ENCODE measurements at regions not wholly inside any gene's neighbourhood (a gene's known extent, or its start where the extent isn't known, plus 50 kb on each side); places are given as distances from the start of the nearest gene placed in this dataset.

DNA sequence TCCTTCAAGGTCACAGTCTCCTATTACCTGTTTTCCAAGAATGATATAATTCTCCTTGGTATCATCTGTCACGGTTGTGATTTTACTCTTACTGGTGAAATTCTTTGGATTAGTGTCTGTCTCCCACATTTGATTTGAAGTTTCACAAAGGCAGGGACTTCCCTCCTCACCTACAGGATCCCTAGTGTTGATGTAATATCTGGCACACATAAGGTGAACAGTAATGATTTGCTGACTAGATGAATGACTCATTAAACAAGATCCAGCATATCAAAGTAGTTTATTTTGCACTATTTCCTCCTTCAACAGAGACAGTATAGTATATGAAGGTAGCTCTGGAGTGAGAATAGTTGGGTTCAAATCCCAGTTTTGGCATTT is 135.3 kb upstream of the IL1RAPL2 start:
- Histone ChIP-seq H3K9me3 (ENCODE audit: insufficient read depth, low read length, severe bottlenecking) (no peaks in the 10 kb centered on the region), H3K27ac (ENCODE audit: low read length) (no peak overlapping the region), H3K4me1 (ENCODE audit: insufficient read depth, low read length) (no peaks in the 10 kb centered on the region), H3K4me2 (ENCODE audit: insufficient read depth, low read length) (no peak overlapping the region), H3K27me3 (ENCODE audit: insufficient read depth, low read length, poor library complexity) (no peaks in the 10 kb centered on the region), H3K36me3 (ENCODE audit: insufficient read depth, low read length) (no peaks in the 10 kb centered on the region), H2AFZ (ENCODE audit: low read depth, low read length) (no peak overlapping the region), H3K4me3 (ENCODE audit: low read depth in 1 of 2, low read length in 2 of 2) (no peak overlapping the region), H4K20me1 (ENCODE audit: insufficient read depth, low read length) (no peaks in the 10 kb centered on the region), H3K9ac (ENCODE audit: low read depth, low read length) (no peak overlapping the region), H3K79me2 (ENCODE audit: insufficient read depth, low read length) (no peaks in the 10 kb centered on the region)
- ATAC-seq (ENCODE audit: insufficient read depth, low read depth) (no peak), DNase-seq (no peak)
- TF ChIP-seq, protein P1, sequence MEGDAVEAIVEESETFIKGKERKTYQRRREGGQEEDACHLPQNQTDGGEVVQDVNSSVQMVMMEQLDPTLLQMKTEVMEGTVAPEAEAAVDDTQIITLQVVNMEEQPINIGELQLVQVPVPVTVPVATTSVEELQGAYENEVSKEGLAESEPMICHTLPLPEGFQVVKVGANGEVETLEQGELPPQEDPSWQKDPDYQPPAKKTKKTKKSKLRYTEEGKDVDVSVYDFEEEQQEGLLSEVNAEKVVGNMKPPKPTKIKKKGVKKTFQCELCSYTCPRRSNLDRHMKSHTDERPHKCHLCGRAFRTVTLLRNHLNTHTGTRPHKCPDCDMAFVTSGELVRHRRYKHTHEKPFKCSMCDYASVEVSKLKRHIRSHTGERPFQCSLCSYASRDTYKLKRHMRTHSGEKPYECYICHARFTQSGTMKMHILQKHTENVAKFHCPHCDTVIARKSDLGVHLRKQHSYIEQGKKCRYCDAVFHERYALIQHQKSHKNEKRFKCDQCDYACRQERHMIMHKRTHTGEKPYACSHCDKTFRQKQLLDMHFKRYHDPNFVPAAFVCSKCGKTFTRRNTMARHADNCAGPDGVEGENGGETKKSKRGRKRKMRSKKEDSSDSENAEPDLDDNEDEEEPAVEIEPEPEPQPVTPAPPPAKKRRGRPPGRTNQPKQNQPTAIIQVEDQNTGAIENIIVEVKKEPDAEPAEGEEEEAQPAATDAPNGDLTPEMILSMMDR (IDR thresholded peaks at IDR 0.05; ENCODE audit: borderline replicate concordance, extremely low read depth, low read length, poor library complexity, severe bottlenecking), result no peak
- TF ChIP-seq EZH2 (IDR thresholded peaks at IDR 0.05; ENCODE audit: borderline replicate concordance, low read depth, low read length, severe bottlenecking), result no peak

DNA sequence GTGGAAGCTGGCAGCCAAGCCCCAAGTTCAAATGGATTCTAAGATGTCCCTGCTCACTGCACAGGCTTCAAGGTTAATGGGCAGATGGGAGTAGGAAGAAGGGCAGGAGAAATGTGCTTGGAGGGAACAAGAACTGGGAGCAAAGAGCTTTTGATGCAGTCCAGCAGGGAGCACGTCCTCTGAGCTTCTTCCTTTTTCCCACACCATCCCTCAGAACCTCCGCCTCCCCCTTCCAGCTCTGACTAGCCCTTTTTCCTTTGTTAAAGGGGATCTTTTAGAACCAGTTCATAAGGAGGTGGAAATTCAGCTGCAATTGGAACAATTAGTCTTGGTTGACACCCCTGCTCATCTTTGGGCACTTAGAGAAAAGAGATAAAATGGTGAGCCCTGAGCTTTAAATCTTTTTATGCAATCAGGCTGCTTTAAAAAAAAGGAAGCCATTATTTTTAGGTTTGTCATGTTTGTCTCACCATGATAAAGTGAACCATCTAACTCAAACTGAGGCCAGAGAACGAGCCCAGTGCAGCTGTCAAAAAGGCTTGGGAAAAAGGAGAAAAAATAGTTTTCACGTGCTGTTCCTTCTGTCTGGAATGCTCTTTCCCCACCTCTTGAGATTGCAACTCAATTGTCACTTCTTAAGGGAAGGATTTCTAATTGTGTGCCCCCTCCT is 135.8 kb upstream of the IL1RAPL2 start:
- Histone ChIP-seq H3K9me3 (ENCODE audit: insufficient read depth, low read length, severe bottlenecking) (no peaks in the 10 kb centered on the region), H3K4me2 (ENCODE audit: insufficient read depth, low read length) (no peak overlapping the region), H3K36me3 (ENCODE audit: insufficient read depth, low read length) (no peaks in the 10 kb centered on the region), H3K4me1 (ENCODE audit: insufficient read depth, low read length) (no peaks in the 10 kb centered on the region), H3K27ac (ENCODE audit: low read length) (no peak overlapping the region), H2AFZ (ENCODE audit: low read depth, low read length) (no peak overlapping the region), H3K9ac (ENCODE audit: low read depth, low read length) (no peak overlapping the region), H3K79me2 (ENCODE audit: insufficient read depth, low read length) (no peaks in the 10 kb centered on the region), H3K27me3 (ENCODE audit: insufficient read depth, low read length, poor library complexity) (no peaks in the 10 kb centered on the region), H4K20me1 (ENCODE audit: insufficient read depth, low read length) (no peaks in the 10 kb centered on the region), H3K4me3 (ENCODE audit: low read depth in 1 of 2, low read length in 2 of 2) (no peak overlapping the region)
- ATAC-seq (ENCODE audit: insufficient read depth, low read depth), result no peak
- no peak for DNase-seq
- TF ChIP-seq EZH2 (IDR thresholded peaks at IDR 0.05; ENCODE audit: borderline replicate concordance, low read depth, low read length, severe bottlenecking), result no peak
- TF ChIP-seq, protein P1 (IDR thresholded peaks at IDR 0.05; ENCODE audit: borderline replicate concordance, extremely low read depth, low read length, poor library complexity, severe bottlenecking), result no peak

DNA sequence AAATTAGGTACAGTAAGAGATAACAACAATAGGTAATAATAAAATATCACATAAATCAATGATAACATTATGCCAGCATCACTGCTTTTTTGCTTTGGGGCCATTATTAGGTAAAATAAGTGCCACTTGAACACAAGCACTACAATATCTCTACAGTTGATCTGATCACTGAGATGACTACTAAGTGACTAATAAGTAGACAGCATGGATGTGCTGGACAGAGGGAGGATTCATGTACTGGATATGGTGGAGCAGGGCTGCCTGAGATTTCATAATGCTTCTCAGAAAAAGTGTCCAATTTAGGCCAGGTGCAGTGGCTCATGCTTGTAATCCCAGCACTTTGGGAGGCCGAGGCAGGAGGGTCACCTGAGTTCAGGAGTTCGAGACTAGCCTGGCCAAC is 137.8 kb upstream of the IL1RAPL2 start:
- ATAC-seq (ENCODE audit: insufficient read depth, low read depth) (no peak), DNase-seq (no peak)
- Histone ChIP-seq H3K4me3 (ENCODE audit: low read depth in 1 of 2, low read length in 2 of 2) (no peak overlapping the region), H3K4me1 (ENCODE audit: insufficient read depth, low read length) (no peaks in the 10 kb centered on the region), H3K4me2 (ENCODE audit: insufficient read depth, low read length) (no peak overlapping the region), H3K27ac (ENCODE audit: low read length) (no peak overlapping the region), H4K20me1 (ENCODE audit: insufficient read depth, low read length) (no peaks in the 10 kb centered on the region), H3K27me3 (ENCODE audit: insufficient read depth, low read length, poor library complexity) (no peaks in the 10 kb centered on the region), H2AFZ (ENCODE audit: low read depth, low read length) (no peak overlapping the region), H3K9ac (ENCODE audit: low read depth, low read length) (no peak overlapping the region), H3K9me3 (ENCODE audit: insufficient read depth, low read length, severe bottlenecking) (no peaks in the 10 kb centered on the region), H3K36me3 (ENCODE audit: insufficient read depth, low read length) (no peaks in the 10 kb centered on the region), H3K79me2 (ENCODE audit: insufficient read depth, low read length) (no peaks in the 10 kb centered on the region)
- TF ChIP-seq EZH2 (IDR thresholded peaks at IDR 0.05; ENCODE audit: borderline replicate concordance, low read depth, low read length, severe bottlenecking), result no peak
- TF ChIP-seq, protein P1 (IDR thresholded peaks at IDR 0.05; ENCODE audit: borderline replicate concordance, extremely low read depth, low read length, poor library complexity, severe bottlenecking), result no peak

Data from DND-41 (cell line).